ENCODE measurements at regions not wholly inside any gene's neighbourhood (a gene's known extent, or its start where the extent isn't known, plus 50 kb on each side); places are given as distances from the start of the nearest gene placed in this dataset.

DNA sequence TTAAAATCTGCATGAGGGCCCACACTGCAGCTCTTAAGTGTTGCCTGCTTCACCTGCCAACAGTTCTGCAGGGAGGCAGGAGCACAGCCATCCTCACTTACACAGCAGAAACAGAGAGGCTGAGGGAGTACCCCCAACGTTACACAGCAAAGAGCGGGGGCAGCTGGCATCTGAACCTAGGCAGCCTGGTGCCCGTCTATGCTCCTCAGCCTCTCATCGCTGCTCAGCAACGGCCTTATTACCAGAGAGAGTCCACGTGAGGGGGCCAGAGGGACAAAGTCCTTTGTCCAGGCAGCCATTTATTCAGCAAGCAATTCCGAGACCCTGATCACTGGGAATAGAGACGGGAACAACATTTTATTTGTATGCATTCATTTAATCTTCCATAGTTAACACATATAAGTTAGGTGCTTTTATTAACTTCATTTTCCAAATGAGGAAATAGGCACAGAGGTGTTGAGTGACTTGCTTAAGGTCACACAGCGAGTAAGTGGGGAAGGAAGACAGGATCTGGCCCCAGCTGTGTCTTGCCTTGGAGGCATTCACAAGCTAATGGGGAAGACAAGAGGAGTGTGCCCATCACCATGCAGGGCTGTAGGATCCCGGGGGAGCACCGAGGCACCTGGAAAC, 52.2 kb upstream of the SORCS2 start:
- TF ChIP-seq, protein P1, sequence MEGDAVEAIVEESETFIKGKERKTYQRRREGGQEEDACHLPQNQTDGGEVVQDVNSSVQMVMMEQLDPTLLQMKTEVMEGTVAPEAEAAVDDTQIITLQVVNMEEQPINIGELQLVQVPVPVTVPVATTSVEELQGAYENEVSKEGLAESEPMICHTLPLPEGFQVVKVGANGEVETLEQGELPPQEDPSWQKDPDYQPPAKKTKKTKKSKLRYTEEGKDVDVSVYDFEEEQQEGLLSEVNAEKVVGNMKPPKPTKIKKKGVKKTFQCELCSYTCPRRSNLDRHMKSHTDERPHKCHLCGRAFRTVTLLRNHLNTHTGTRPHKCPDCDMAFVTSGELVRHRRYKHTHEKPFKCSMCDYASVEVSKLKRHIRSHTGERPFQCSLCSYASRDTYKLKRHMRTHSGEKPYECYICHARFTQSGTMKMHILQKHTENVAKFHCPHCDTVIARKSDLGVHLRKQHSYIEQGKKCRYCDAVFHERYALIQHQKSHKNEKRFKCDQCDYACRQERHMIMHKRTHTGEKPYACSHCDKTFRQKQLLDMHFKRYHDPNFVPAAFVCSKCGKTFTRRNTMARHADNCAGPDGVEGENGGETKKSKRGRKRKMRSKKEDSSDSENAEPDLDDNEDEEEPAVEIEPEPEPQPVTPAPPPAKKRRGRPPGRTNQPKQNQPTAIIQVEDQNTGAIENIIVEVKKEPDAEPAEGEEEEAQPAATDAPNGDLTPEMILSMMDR (IDR thresholded peaks at IDR 0.05), result no peak
- TF ChIP-seq EP300 (IDR thresholded peaks at IDR 0.05) (no peak), POLR2A (IDR thresholded peaks at IDR 0.05) (no peak)
